Loucy (cell line): ENCODE measurements at regions not wholly inside any gene's neighbourhood (a gene's known extent, or its start where the extent isn't known, plus 50 kb on each side); places are given as distances from the start of the nearest gene placed in this dataset.

Experiments
- EZH2phosphoT487 ChIP-seq: fragments of 200-600 bp; IDR thresholded peaks from 2 replicates; pipeline ENCODE4 v1.6.1; 2018; ENCODE audit warnings: antibody characterized with exemption, mild to moderate bottlenecking, moderate library complexity, borderline replicate concordance
- TF ChIP-seq, protein P1 (sequence below): fragments of 200-600 bp; sonication (generic); conservative IDR thresholded peaks from 2 replicates; pipeline ENCODE4 v1.5.1; 2014; ENCODE audit warnings: mild to moderate bottlenecking, antibody characterized with exemption, low read length

DNA sequence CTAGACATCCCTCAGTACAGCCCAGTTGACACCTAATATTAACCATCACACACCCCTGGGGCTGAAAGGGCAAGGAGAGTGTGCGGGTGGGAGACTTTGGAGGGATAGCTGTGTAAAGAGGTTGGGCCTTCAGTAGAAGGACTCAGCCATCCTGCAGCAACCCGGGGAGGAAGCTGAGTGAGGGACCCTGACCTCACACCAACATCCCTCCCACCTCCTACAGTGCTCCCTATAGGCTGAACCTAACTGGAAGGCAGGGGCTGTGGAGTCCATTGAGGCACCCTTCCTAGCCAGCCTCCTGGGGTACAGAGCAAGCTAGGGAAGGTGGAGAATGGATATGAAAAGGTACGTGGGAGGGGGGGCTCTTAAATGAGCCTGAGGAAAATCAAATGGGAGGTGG, 276.3 kb downstream of the PTTG2 start:
- TF ChIP-seq, protein P1, sequence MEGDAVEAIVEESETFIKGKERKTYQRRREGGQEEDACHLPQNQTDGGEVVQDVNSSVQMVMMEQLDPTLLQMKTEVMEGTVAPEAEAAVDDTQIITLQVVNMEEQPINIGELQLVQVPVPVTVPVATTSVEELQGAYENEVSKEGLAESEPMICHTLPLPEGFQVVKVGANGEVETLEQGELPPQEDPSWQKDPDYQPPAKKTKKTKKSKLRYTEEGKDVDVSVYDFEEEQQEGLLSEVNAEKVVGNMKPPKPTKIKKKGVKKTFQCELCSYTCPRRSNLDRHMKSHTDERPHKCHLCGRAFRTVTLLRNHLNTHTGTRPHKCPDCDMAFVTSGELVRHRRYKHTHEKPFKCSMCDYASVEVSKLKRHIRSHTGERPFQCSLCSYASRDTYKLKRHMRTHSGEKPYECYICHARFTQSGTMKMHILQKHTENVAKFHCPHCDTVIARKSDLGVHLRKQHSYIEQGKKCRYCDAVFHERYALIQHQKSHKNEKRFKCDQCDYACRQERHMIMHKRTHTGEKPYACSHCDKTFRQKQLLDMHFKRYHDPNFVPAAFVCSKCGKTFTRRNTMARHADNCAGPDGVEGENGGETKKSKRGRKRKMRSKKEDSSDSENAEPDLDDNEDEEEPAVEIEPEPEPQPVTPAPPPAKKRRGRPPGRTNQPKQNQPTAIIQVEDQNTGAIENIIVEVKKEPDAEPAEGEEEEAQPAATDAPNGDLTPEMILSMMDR: no peak
- TF ChIP-seq EZH2phosphoT487: no peak
